PC-3 (cell line): ENCODE measurements at regions not wholly inside any gene's neighbourhood (a gene's known extent, or its start where the extent isn't known, plus 50 kb on each side); places are given as distances from the start of the nearest gene placed in this dataset.

Experiments
- EZH2 ChIP-seq: fragments of 300-600 bp; sonication (generic); IDR thresholded peaks from one replicate; pipeline ENCODE4 v1.6.1; 2017; ENCODE audit warnings: antibody characterized with exemption, mild to moderate bottlenecking, low read length; ENCODE audit not compliant: unreplicated experiment
- EZH2phosphoT487 ChIP-seq: fragments of 300-600 bp; sonication (generic); IDR thresholded peaks from 2 replicates; pipeline ENCODE4 v1.6.1; 2018; ENCODE audit warnings: mild to moderate bottlenecking, antibody characterized with exemption, low read length, borderline replicate concordance
- TF ChIP-seq, protein P1 (sequence below): fragments of 300-600 bp; sonication (generic); conservative IDR thresholded peaks from 2 replicates; pipeline ENCODE4 v1.5.1; 2017; ENCODE audit warnings: antibody characterized with exemption, low read depth, mild to moderate bottlenecking, low read length

DNA sequence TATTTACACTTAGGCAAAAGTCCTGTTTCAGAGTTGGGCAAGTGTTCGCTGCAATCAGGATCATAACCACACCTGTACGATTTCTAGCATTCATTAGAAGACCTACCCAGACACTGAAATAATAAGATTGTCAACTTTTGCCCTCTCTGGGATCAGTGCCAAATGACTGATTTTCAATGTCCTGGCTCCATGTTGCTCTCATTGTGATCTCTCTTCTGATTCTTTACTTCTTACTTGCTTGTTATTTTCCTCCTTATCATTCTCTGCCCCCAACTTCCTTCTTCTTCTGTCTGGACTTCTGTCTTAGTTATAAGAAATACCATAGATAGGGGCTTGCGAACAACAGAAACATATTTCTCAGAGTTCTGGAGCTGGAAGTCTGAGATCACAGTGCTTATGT lies 94.4 kb upstream of the BMP2 start:
- TF ChIP-seq, protein P1, sequence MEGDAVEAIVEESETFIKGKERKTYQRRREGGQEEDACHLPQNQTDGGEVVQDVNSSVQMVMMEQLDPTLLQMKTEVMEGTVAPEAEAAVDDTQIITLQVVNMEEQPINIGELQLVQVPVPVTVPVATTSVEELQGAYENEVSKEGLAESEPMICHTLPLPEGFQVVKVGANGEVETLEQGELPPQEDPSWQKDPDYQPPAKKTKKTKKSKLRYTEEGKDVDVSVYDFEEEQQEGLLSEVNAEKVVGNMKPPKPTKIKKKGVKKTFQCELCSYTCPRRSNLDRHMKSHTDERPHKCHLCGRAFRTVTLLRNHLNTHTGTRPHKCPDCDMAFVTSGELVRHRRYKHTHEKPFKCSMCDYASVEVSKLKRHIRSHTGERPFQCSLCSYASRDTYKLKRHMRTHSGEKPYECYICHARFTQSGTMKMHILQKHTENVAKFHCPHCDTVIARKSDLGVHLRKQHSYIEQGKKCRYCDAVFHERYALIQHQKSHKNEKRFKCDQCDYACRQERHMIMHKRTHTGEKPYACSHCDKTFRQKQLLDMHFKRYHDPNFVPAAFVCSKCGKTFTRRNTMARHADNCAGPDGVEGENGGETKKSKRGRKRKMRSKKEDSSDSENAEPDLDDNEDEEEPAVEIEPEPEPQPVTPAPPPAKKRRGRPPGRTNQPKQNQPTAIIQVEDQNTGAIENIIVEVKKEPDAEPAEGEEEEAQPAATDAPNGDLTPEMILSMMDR, result no peak
- no peak for TF ChIP-seq EZH2
- no peak for TF ChIP-seq EZH2phosphoT487
